Epithelial cell of proximal tubule (primary cell): ENCODE measurements at regions not wholly inside any gene's neighbourhood (a gene's known extent, or its start where the extent isn't known, plus 50 kb on each side); places are given as distances from the start of the nearest gene placed in this dataset.

Experiments
- DNase-seq: peaks from one replicate; pipeline ENCODE4 v3.0.0-alpha.2; 2011; ENCODE audit warnings: low read depth
- H3K4me3 ChIP-seq: 2 replicates; pipeline ENCODE4 v1.5.1; 2011; ENCODE audit warnings: low read depth, mild to moderate bottlenecking, low read length
- CTCF ChIP-seq: conservative IDR thresholded peaks from 2 replicates; pipeline ENCODE4 v1.5.1; 2012; ENCODE audit warnings: low read depth, mild to moderate bottlenecking, low read length

GRCh38 chr5:67337751-67338150 is 141.2 kb upstream of the CD180 start:
- no peak for DNase-seq
- TF ChIP-seq CTCF, result no peak
- no peak overlapping the region for H3K4me3 ChIP-seq

GRCh38 chr5:67335426-67335825 is 138.8 kb upstream of the CD180 start:
- H3K4me3 ChIP-seq, result no peak overlapping the region
- no peak for TF ChIP-seq CTCF
- no peak for DNase-seq

- no peak for DNase-seq
- no peak for TF ChIP-seq CTCF
- no peak overlapping the region for H3K4me3 ChIP-seq
Measured at GRCh38 chr5:67334373-67334772, 137.8 kb upstream of the CD180 start.

GRCh38 chr5:67333171-67333570 is 136.6 kb upstream of the CD180 start:
- no peak for TF ChIP-seq CTCF
- no peak overlapping the region for H3K4me3 ChIP-seq
- no peak for DNase-seq

GRCh38 chr5:67331296-67331925 is 134.8 kb upstream of the CD180 start:
- H3K4me3 ChIP-seq, result no peak overlapping the region
- TF ChIP-seq CTCF, result no peak
- DNase-seq, result no peak

GRCh38 chr5:67319935-67320725 is 123.5 kb upstream of the CD180 start:
- H3K4me3 ChIP-seq, result no peak overlapping the region
- no peak for TF ChIP-seq CTCF
- DNase-seq, result no peak

- no peak for TF ChIP-seq CTCF
- no peak for DNase-seq
- H3K4me3 ChIP-seq, result no peak overlapping the region
Measured at GRCh38 chr5:67318746-67319145, 122.1 kb upstream of the CD180 start.
